ENCODE measurements at regions not wholly inside any gene's neighbourhood (a gene's known extent, or its start where the extent isn't known, plus 50 kb on each side); places are given as distances from the start of the nearest gene placed in this dataset.

DNA sequence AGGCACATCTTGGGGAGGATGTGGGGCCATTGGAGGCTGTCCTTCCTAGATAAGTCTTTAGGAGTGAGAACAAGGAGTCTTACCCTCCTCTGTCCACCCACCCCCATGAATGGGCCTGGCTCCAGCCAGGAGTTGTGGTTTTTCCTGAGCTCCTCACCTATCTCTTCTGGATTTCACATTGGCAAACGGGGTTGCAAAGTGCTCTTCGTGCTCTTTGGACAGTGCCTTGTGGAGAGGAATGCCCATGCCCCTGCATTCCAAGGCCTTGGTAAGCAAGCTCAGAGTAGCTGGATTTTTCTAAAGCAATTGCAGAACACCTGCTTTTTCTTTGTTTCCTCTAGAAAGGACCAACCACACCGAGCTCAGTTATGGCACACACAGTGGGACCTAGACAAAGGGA lies 152.1 kb upstream of the CAMK1G start:
- DNase-seq (ENCODE audit: low spot score): no peak

GRCh38 chr1:209431813-209432442 lies 151.6 kb upstream of the CAMK1G start:
- DNase-seq (ENCODE audit: low spot score): no peak

- no peak for DNase-seq (ENCODE audit: low spot score)
Observed at GRCh38 chr1:209432443-209432825, 151.1 kb upstream of the CAMK1G start.

GRCh38 chr1:209433649-209434031 lies 149.9 kb upstream of the CAMK1G start:
- no peak for DNase-seq (ENCODE audit: low spot score)

- DNase-seq (ENCODE audit: low spot score): no peak
Observed at GRCh38 chr1:209434066-209434465, 149.4 kb upstream of the CAMK1G start.

- peak; percentile 71 for DNase-seq (ENCODE audit: low spot score)
Observed at GRCh38 chr1:209434631-209435217, 148.8 kb upstream of the CAMK1G start.

- DNase-seq (ENCODE audit: low spot score): peak; percentile 68
Observed at GRCh38 chr1:209435654-209436566, 147.6 kb upstream of the CAMK1G start.

- DNase-seq (ENCODE audit: low spot score): no peak
Observed at GRCh38 chr1:209439828-209440227, 143.7 kb upstream of the CAMK1G start.

GRCh38 chr1:209443361-209443931 lies 140.1 kb upstream of the CAMK1G start:
- peak; percentile 13 for DNase-seq (ENCODE audit: low spot score)

GRCh38 chr1:209443975-209444651 lies 139.4 kb upstream of the CAMK1G start:
- no peak for DNase-seq (ENCODE audit: low spot score)

DNA sequence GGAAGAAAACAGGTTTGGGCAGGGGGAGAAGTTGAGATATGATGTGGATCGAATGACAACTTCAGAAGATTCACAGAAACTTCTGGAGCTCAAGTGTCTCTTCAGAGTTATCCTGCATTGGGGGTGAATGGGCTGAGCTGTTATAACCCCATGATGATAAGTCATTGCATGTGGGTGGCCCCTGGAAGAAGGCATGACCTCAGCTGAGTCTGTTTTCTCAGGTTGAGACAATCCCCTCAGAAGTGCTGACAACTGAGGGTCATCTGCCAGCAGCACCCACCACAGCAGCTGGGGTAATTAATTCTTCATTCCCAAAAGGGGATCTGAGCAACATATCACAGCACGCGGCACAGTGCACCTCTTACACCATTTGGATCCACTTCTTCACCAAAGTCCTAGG lies 138.6 kb upstream of the CAMK1G start:
- no peak for DNase-seq (ENCODE audit: low spot score)

DNA sequence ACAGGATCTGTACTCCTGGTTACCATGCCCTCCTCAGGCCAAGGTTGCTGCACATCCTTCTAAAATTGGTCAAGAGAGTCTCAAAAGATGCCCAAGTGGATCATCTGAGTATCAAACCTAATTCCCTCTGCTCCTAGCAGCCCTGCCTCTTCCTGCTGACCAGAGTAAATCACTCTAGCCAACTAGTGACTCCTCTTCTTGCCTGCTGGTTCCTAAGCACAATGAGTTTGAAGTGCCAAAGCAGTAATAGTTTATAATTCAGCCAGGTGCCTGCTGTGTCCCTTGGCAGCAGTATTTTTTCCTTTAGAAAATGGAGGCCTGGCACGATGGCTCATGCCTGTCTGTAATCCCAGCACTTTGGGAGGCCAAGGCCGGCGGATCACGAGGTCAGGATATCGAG lies 137.9 kb upstream of the CAMK1G start:
- no peak for DNase-seq (ENCODE audit: low spot score)

DNA sequence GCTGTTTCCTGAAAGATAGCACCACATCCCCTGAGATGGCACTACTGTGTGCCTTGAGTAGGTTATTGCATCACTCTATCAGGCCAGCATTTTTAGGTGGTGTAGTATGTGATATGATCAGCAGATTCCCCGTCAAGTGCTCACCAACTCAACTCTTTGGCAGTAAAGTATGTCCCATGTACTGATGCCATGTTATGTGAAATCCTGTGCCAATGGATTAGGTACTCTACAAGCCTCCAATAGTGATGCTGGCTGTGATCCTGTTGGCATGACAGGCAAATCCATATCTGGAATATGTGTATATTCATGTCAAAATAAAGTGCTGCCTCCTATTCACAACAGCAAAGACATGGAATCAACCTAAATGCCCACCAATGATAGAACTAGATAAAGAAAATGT lies 137.2 kb upstream of the CAMK1G start:
- DNase-seq (ENCODE audit: low spot score): no peak

DNA sequence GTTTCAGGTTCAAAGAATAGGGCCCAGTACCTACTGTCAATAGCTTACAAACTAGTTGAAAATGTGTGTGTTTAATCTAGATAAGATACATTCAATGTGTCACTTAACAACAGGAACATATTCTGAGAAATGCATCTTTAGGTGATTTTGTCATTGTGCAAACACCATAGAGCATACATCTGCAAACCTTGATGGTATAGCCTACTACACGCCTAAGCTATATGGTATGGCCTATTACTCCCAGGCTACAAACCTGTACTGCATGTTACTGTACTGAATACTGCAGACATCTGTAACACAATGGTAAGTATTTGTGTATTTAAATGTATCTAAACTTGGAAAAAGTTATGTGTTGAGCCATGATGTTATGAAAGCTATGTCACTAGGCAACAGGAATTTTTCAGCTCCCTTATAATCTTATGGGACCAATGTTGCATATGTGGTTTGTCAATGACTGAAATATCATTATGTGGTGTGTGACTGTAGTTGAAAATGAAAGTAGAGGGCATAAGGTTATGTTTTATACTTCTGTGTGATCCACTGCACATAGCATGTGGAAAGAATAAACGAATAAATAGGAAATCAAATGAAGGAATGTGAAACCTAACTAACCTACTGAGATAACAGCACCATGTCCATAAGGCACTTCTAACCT lies 129.0 kb upstream of the CAMK1G start:
- DNase-seq (ENCODE audit: low spot score): no peak

GRCh38 chr1:209455145-209455544 lies 128.4 kb upstream of the CAMK1G start:
- DNase-seq (ENCODE audit: low spot score): no peak

- no peak for DNase-seq (ENCODE audit: low spot score)
Observed at GRCh38 chr1:209455661-209456358, 127.7 kb upstream of the CAMK1G start.

DNA sequence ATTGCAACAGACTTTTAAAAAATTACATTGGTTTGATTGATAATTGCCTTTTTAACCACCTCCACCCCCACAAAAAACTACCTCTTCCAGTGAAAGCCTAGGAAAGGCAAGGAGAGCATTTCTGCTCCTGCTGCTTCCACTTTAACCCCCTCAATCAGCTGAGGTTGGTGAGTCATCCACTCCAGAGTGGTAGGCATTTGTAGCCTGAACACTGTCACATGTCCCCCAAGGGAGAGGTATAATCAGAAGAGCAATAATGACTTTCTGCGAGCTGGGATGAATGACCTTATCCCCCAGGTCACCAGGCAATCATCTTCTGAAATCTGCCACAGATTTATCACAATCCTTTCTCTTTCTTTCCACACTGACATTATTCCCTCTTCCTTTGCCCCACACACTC lies 126.6 kb upstream of the CAMK1G start:
- no peak for DNase-seq (ENCODE audit: low spot score)

GRCh38 chr1:209457401-209458125 lies 126.0 kb upstream of the CAMK1G start:
- no peak for DNase-seq (ENCODE audit: low spot score)

- no peak for DNase-seq (ENCODE audit: low spot score)
Observed at GRCh38 chr1:209458921-209459320, 124.6 kb upstream of the CAMK1G start.

- no peak for DNase-seq (ENCODE audit: low spot score)
Observed at GRCh38 chr1:209461168-209461567, 122.3 kb upstream of the CAMK1G start.
